Urothelium cell line (cell line): ENCODE measurements at regions not wholly inside any gene's neighbourhood (a gene's known extent, or its start where the extent isn't known, plus 50 kb on each side); places are given as distances from the start of the nearest gene placed in this dataset.

ENCODE experiments used
- DNase-seq: peaks from one replicate; pipeline ENCODE4 v3.0.0; 2011; ENCODE audit warnings: low spot score, mixed read lengths
- FAIRE-seq: peaks from 2 replicates; lab custom pipeline; 2011; peaks lifted over from hg19 to GRCh38; lab: Jason Lieb, UNC

- no peak for FAIRE-seq
- no peak for DNase-seq
Measured at GRCh38 chr10:27451054-27451453, 53.0 kb upstream of the RAB18 start.

- DNase-seq (no peak), FAIRE-seq (no peak)
Measured at GRCh38 chr10:27450225-27450624, 53.9 kb upstream of the RAB18 start.

- FAIRE-seq (no peak), DNase-seq (no peak)
Measured at GRCh38 chr10:27449571-27449970, 54.5 kb upstream of the RAB18 start.

GRCh38 chr10:27448921-27449320 lies 55.2 kb upstream of the RAB18 start:
- FAIRE-seq: no peak
- peak; percentile 39 for DNase-seq

- no peak for FAIRE-seq
- no peak for DNase-seq
Measured at GRCh38 chr10:27447540-27447939, 56.6 kb upstream of the RAB18 start.

- FAIRE-seq (no peak), DNase-seq (peak; percentile 19)
Measured at GRCh38 chr10:27446091-27446918, 57.8 kb upstream of the RAB18 start.

GRCh38 chr10:27445070-27445469 lies 59.0 kb upstream of the RAB18 start:
- DNase-seq (no peak), FAIRE-seq (no peak)

GRCh38 chr10:27440478-27440877 lies 63.6 kb upstream of the RAB18 start:
- DNase-seq: no peak
- no peak for FAIRE-seq

GRCh38 chr10:27440021-27440420 lies 64.1 kb upstream of the RAB18 start:
- FAIRE-seq (no peak), DNase-seq (no peak)

- DNase-seq (no peak), FAIRE-seq (no peak)
Measured at GRCh38 chr10:27439101-27439500, 65.0 kb upstream of the RAB18 start.

GRCh38 chr10:27437775-27438174 lies 66.3 kb upstream of the RAB18 start:
- FAIRE-seq: no peak
- DNase-seq: no peak

- DNase-seq (no peak), FAIRE-seq (no peak)
Measured at GRCh38 chr10:27436710-27437109, 67.4 kb upstream of the RAB18 start.

- FAIRE-seq (no peak), DNase-seq (no peak)
Measured at GRCh38 chr10:27433976-27434375, 70.1 kb upstream of the RAB18 start.

- DNase-seq (no peak), FAIRE-seq (no peak)
Measured at GRCh38 chr10:27426948-27427467, 77.1 kb upstream of the RAB18 start.

GRCh38 chr10:27413831-27414348 lies 90.2 kb upstream of the RAB18 start:
- FAIRE-seq (no peak), DNase-seq (no peak)

GRCh38 chr10:27413387-27413786 lies 90.7 kb upstream of the RAB18 start:
- DNase-seq (no peak), FAIRE-seq (no peak)

- FAIRE-seq: no peak
- no peak for DNase-seq
Measured at GRCh38 chr10:27410153-27410552, 94.0 kb upstream of the RAB18 start.

GRCh38 chr10:27407271-27407670 lies 96.8 kb upstream of the RAB18 start:
- DNase-seq (no peak), FAIRE-seq (no peak)

- no peak for DNase-seq
- FAIRE-seq: no peak
Measured at GRCh38 chr10:27399871-27400270, 104.2 kb upstream of the RAB18 start.

- no peak for FAIRE-seq
Measured at GRCh38 chr10:27393961-27394360, 110.1 kb upstream of the RAB18 start.

GRCh38 chr10:27392606-27393005 lies 111.5 kb upstream of the RAB18 start:
- FAIRE-seq: no peak
- no peak for DNase-seq

More at GRCh38 chr10:27393961-27394360, 110.1 kb upstream of the RAB18 start:
- no peak for DNase-seq

GRCh38 chr10:27391916-27392315 lies 112.2 kb upstream of the RAB18 start:
- no peak for DNase-seq
- no peak for FAIRE-seq
